Endothelial cell of umbilical vein (primary cell): ENCODE measurements at regions not wholly inside any gene's neighbourhood (a gene's known extent, or its start where the extent isn't known, plus 50 kb on each side); places are given as distances from the start of the nearest gene placed in this dataset.

Experiments used
- BruUV-seq: library from RNA; stranded (reverse); fragments of 400-500 nt; replicated peaks from 2 replicates; lab custom pipeline; 2021; lab: Mats Ljungman, UMichigan
- CTCF ChIA-PET: fragments of 300-600, 350-600 bp; sonication (Branson Sonifier 250); formaldehyde crosslinking; loops from one replicate; lab custom pipeline; 2021; ENCODE audit warnings: antibody characterized with exemption, inconsistent platforms; lab: Charles Lee
- POLR2A ChIA-PET: fragments of 300-600, 350-600 bp; sonication (Branson Sonifier 250); formaldehyde crosslinking; loops from one replicate; lab custom pipeline; 2021; ENCODE audit warnings: antibody characterized with exemption, inconsistent platforms; lab: Charles Lee
- DNase-seq: peaks from one replicate; pipeline ENCODE4 v3.0.0-alpha.2; 2011; ENCODE audit warnings: low read depth, low spot score
- FAIRE-seq: peaks from 2 replicates; lab custom pipeline; 2011; peaks lifted over from hg19 to GRCh38; lab: Jason Lieb, UNC
- H2AFZ ChIP-seq: 2 replicates; pipeline ENCODE4 v1.6.0; 2012; ENCODE audit warnings: low read depth, low read length, control low read depth, inconsistent platforms
- H3K27ac ChIP-seq: 2 replicates; pipeline ENCODE4 v1.5.1; 2011; ENCODE audit warnings: low read depth, mild to moderate bottlenecking, control low read depth, low read length, moderate library complexity; ENCODE audit not compliant: insufficient read depth
- H3K27me3 ChIP-seq, 2 experiments: 2 replicates each; pipeline versions ENCODE4 v1.6.0 to v1.6.1; 2011; ENCODE audit warnings: low read length in 2 of 2, mixed read lengths in 1 of 2; ENCODE audit not compliant: control insufficient read depth in 2 of 2, insufficient read depth in 2 of 2
- H3K36me3 ChIP-seq, 2 experiments: 2 replicates in 1 of 2; 3 replicates in 1 of 2; pipeline ENCODE4 v1.5.1; 2011; ENCODE audit warnings: low read length in 2 of 2, mild to moderate bottlenecking in 1 of 2, moderate library complexity in 1 of 2; ENCODE audit not compliant: control insufficient read depth in 2 of 2, insufficient read depth in 2 of 2; ENCODE audit errors: extremely low read depth in 1 of 2
- H3K4me1 ChIP-seq: 3 replicates; pipeline ENCODE4 v1.5.1; 2011; ENCODE audit warnings: mild to moderate bottlenecking, low read length; ENCODE audit not compliant: control insufficient read depth, insufficient read depth; ENCODE audit errors: extremely low read depth
- H3K4me2 ChIP-seq: 2 replicates; pipeline ENCODE4 v1.6.1; 2011; ENCODE audit warnings: low read length, control low read depth, mixed read lengths; ENCODE audit not compliant: insufficient read depth
- H3K4me3 ChIP-seq, 3 experiments: fragments of 200-600 bp in 1 of 3; sonication (generic), shearing (Covaris generic) in 1 of 3; replicated peaks in 1 of 3; 2 replicates each; pipeline ENCODE4 v1.5.1; 2011 to 2016; ENCODE audit warnings: control low read depth in 3 of 3, low read length in 3 of 3, mild to moderate bottlenecking in 2 of 3, inconsistent platforms in 1 of 3, low read depth in 1 of 3, moderate library complexity in 1 of 3; ENCODE audit not compliant: insufficient read depth in 1 of 3
- H3K79me2 ChIP-seq: 2 replicates; pipeline ENCODE4 v1.6.0; 2012; ENCODE audit warnings: low read length, inconsistent platforms; ENCODE audit not compliant: control insufficient read depth, insufficient read depth
- H3K9ac ChIP-seq: replicated peaks from 2 replicates; pipeline ENCODE3; 2011; ENCODE audit warnings: low read length, control low read depth; ENCODE audit not compliant: insufficient read depth; ENCODE audit errors: extremely low read depth
- H3K9me1 ChIP-seq: replicated peaks from 3 replicates; pipeline ENCODE4 v1.6.0; 2011; ENCODE audit warnings: mild to moderate bottlenecking, low read length; ENCODE audit not compliant: control insufficient read depth, insufficient read depth; ENCODE audit errors: extremely low read depth
- H3K9me3 ChIP-seq: replicated peaks from 2 replicates; pipeline ENCODE4 v1.5.1; 2012; ENCODE audit warnings: low read length, inconsistent platforms; ENCODE audit not compliant: control insufficient read depth, insufficient read depth
- H4K20me1 ChIP-seq: replicated peaks from 2 replicates; pipeline ENCODE3; 2011; ENCODE audit warnings: mild to moderate bottlenecking, low read length; ENCODE audit not compliant: control insufficient read depth, insufficient read depth; ENCODE audit errors: extremely low read depth
- EZH2 ChIP-seq: IDR thresholded peaks from 2 replicates; pipeline ENCODE4 v1.6.1; 2012; ENCODE audit warnings: borderline replicate concordance, low read depth, mild to moderate bottlenecking, moderate library complexity, low read length, inconsistent platforms; ENCODE audit not compliant: severe bottlenecking
- FOS ChIP-seq: IDR thresholded peaks from 2 replicates; pipeline ENCODE4 v1.6.1; 2011; ENCODE audit warnings: mild to moderate bottlenecking, low read length, moderate library complexity, borderline replicate concordance; ENCODE audit not compliant: insufficient read depth
- GATA2 ChIP-seq: IDR thresholded peaks from 2 replicates; pipeline ENCODE4 v1.7.0; 2011; ENCODE audit warnings: low read depth, mild to moderate bottlenecking, moderate library complexity, mixed read lengths, low read length; ENCODE audit not compliant: insufficient read length, insufficient read depth
- JUN ChIP-seq: IDR thresholded peaks from 2 replicates; pipeline ENCODE4 v1.6.1; 2011; ENCODE audit warnings: borderline replicate concordance, low read depth; ENCODE audit not compliant: insufficient read length, insufficient read depth
- MYC ChIP-seq: IDR thresholded peaks from one replicate; pipeline ENCODE4 v1.6.1; 2011; ENCODE audit warnings: mild to moderate bottlenecking, low read depth, low read length
- POLR2A ChIP-seq: IDR thresholded peaks from 2 replicates; pipeline ENCODE4 v1.6.1; 2012; ENCODE audit warnings: low read depth, mild to moderate bottlenecking, control low read depth, low read length
- POLR2AphosphoS5 ChIP-seq: IDR thresholded peaks from 2 replicates; pipeline ENCODE4 v1.6.1; 2012; ENCODE audit warnings: low read depth, mild to moderate bottlenecking, control low read depth, low read length, moderate library complexity; ENCODE audit not compliant: insufficient read depth
- dilution Hi-C: fragments of 300-500 bp; cut with MboI; formaldehyde crosslinking; loops from one replicate; pipeline ENCODE4 v1.15.0; 2019; ENCODE audit warnings: low sequenced_read_pairs; ENCODE audit not compliant: extremely low pct_ligation_motif_present
- intact Hi-C: fragments of 100-400 bp; cut with micrococcal nuclease; formaldehyde crosslinking; loops from one replicate; pipeline ENCODE4 v1.10.0; 2022
- TF ChIP-seq, protein P1 (sequence below), 2 donors: IDR thresholded peaks; 1 replicate in 1 of 2; 2 replicates in 1 of 2; pipeline ENCODE4 v1.5.1; 2011; ENCODE audit warnings: low read length in 2 of 2, mild to moderate bottlenecking in 2 of 2, moderate library complexity in 2 of 2, control low read depth in 1 of 2, inconsistent platforms in 1 of 2, low read depth in 1 of 2; ENCODE audit not compliant: insufficient read depth in 1 of 2; ENCODE audit errors: extremely low read depth in 1 of 2
- TF ChIP-seq, protein P2 (sequence below): IDR thresholded peaks from 2 replicates; pipeline ENCODE4 v1.6.1; 2011; ENCODE audit not compliant: insufficient read depth, insufficient read length

DNA sequence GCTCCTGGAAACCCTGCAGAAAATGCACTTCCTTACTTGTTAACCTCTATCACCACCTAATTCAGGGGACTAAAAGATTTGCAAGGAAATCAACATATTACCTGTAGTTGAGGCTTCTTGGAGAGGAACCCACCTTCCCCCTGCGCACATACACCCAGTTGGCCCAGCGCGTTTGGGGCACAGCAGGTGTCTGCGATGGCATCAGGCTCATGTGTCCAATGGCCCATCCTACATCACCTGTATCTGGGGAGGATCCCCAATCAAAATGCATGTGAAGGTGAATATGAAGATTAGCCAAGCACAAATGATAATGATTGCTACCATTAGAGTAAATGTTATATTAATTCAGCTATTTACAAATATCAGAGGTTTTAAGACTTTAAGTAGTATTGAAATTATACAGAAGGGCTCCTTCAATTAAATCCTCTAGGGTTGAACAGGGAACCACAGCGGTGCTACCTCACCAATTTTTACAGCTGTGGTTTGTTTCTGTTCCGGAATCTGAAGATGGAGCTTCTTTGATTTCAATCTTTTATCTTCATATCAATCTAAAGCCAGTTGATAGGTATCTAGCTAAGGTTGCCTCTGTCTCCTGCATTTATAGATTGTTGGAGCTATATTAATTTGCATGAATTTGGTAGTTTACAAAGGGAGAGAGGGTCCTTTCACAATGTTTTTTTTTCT lies 486.0 kb downstream of the RNF144A start:
- Histone ChIP-seq H3K9me1 (no peaks in the 10 kb centered on the region), H3K9me3 (no peaks in the 10 kb centered on the region), H2AFZ (no peak overlapping the region), H3K9ac (no peak overlapping the region), H3K27me3 (no peaks in the 10 kb centered on the region), H3K4me3 (no peak overlapping the region), H3K27ac (no peak overlapping the region), H3K4me1 (no peaks in the 10 kb centered on the region), H4K20me1 (no peaks in the 10 kb centered on the region), H3K36me3 (no peaks in the 10 kb centered on the region), H3K79me2 (no peaks in the 10 kb centered on the region), H3K4me2 (no peak overlapping the region)
- FAIRE-seq, result no peak
- intact Hi-C loops, result no loop called here
- ChIA-PET CTCF (no interaction called here), POLR2A (no interaction called here)
- no TSS peak for BruUV-seq
- DNase-seq, result no peak
- no peak for TF ChIP-seq FOS
- TF ChIP-seq EZH2, result no peak
- TF ChIP-seq, protein P1, sequence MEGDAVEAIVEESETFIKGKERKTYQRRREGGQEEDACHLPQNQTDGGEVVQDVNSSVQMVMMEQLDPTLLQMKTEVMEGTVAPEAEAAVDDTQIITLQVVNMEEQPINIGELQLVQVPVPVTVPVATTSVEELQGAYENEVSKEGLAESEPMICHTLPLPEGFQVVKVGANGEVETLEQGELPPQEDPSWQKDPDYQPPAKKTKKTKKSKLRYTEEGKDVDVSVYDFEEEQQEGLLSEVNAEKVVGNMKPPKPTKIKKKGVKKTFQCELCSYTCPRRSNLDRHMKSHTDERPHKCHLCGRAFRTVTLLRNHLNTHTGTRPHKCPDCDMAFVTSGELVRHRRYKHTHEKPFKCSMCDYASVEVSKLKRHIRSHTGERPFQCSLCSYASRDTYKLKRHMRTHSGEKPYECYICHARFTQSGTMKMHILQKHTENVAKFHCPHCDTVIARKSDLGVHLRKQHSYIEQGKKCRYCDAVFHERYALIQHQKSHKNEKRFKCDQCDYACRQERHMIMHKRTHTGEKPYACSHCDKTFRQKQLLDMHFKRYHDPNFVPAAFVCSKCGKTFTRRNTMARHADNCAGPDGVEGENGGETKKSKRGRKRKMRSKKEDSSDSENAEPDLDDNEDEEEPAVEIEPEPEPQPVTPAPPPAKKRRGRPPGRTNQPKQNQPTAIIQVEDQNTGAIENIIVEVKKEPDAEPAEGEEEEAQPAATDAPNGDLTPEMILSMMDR (IDR thresholded peaks at IDR 0.05; ENCODE audit: extremely low read depth in 1 of 2, insufficient read depth in 1 of 2, low read depth in 1 of 2, low read length in 2 of 2), result no peak
- no peak for TF ChIP-seq GATA2
- TF ChIP-seq POLR2A, result no peak
- TF ChIP-seq, protein P2, sequence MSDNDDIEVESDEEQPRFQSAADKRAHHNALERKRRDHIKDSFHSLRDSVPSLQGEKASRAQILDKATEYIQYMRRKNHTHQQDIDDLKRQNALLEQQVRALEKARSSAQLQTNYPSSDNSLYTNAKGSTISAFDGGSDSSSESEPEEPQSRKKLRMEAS, result no peak
- no peak for TF ChIP-seq JUN
- no peak for TF ChIP-seq MYC
- TF ChIP-seq POLR2AphosphoS5, result no peak
- dilution Hi-C loops, result no loop called here
